ENCODE measurements at regions not wholly inside any gene's neighbourhood (a gene's known extent, or its start where the extent isn't known, plus 50 kb on each side); places are given as distances from the start of the nearest gene placed in this dataset.
"Not testable (repeated sequence)": the region's sequence is repeated elsewhere in the genome, so short reads cannot be mapped to it uniquely, and the experiment has no call there.

DNA sequence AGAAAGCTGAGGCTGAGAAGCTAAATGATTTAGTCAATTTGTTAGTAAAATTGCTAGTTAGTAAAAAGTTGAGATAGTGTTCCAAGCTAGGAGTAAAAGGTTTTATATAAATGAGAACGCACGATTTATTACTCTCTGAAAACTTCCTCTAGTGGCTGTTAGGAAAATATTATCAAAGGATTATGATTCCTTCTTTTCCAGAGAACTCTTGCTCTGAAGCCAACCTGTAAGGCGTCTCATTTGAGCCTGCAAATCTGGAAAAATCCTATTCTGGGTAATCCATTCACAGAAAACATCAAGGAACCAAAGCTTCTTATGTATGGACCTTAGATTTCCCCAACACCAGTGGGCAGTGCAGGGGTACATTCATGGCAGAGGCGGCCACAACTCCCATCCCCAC is 252.7 kb downstream of the SOD2 start:
- DNase-seq: no peak

GRCh38 chr6:159439651-159440050 is 253.4 kb downstream of the SOD2 start:
- no peak for DNase-seq

DNA sequence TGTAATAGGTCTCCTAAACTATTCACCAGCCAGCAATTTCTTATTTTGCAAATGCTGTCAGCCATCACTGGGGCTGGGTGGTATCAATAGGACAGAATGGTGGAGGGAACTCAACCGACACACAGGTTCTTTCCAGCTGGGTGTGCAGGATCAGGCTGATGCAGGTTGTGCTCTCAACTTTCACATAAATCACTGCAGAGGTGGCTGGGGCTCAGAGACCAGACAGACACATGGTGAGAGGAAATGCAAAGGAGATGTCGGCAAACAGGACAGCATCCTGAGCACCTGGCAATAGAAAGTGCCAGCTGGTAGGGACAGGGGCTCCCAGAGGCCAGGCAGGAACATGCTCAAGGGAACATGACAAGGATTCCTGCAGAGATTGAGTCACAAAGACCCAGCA is 254.9 kb downstream of the SOD2 start:
- no peak for DNase-seq

DNA sequence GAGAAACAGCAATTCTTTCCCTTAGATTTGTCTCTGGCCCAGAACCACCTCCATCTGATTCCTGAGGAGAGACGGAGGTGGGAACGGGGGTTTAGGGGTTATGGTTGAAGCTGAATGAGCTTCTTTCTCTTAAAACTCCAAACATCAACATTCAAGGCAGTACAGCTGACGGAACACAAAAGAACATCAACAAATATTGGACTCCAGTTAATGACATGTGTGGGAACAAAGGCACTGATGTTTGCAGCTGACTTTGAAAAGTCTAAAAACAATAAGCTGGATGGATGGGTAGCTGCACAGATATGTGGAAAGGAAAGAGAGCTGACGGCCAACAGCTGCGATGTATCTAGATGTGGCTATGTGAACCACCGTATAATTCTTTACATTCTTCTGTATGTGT is 256.5 kb downstream of the SOD2 start:
- DNase-seq: no peak

- DNase-seq: no peak
Measured at GRCh38 chr6:159435701-159436100, 257.3 kb downstream of the SOD2 start.

DNA sequence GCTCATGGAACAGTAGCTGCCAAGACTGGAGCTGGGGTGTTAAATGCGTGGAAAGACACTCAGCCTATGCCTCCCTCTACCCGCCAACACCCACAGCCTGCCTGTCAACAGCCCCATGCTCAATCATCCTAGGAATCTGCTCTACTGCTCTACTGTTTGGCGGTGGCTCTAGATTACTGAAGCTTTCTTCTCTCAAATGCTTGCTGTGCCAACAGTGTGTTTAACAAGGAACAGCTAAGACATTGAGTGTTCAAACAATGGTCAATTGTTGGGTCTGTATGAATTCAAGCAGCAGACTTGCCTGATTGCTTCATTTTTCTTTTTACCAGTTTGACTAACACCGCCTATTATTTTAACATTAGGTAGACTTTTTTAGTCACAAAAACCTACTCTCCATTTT is 258.6 kb downstream of the SOD2 start:
- DNase-seq: no peak

GRCh38 chr6:159433550-159433949 is 259.5 kb downstream of the SOD2 start:
- DNase-seq: no peak

GRCh38 chr6:159431750-159432149 is 261.3 kb downstream of the SOD2 start:
- no peak for DNase-seq

- DNase-seq: no peak
Measured at GRCh38 chr6:159430323-159430722, 261.1 kb downstream of the FNDC1 start.

DNA sequence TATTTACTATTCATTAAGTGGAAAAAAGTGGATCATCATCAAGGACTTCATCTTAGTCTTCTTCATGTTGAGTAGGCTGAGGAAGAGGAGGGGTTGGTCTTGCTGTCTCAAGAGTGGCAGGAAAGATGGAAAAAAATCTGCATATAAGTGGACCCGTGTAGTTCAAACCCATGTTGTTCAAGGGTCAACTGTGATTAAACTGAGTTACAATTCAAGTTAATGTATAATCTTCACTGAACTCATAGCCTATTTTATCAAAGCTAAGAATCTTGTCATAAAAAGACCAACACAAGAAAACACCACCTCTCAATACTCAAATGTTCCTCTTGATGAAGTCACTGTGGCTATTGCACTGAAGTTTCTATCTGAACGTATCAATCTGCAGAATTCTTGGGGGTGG is 260.2 kb downstream of the FNDC1 start:
- DNase-seq: no peak

DNA sequence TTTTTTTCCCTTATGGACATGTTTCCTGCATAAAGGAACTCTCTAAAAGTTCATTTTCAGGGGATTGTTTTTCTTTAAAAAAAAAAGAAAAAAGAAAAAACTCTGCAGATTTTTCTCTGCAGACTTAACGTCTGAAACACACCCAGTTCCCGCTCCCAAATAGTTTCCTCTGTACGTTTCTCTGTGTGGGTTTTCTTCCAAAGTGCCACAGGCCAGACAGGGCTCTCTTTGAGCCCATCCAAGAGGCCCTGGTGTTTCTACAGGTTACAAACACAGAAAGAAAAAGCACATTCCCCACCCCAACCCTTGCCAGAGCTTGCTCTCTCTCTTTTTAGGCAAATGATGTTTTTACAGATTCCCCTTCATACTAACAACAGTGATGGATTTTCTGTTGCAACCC is 258.6 kb downstream of the FNDC1 start:
- no peak for DNase-seq

GRCh38 chr6:159427335-159427734 is 258.1 kb downstream of the FNDC1 start:
- DNase-seq: no peak

GRCh38 chr6:159425421-159425820 is 256.2 kb downstream of the FNDC1 start:
- no peak for DNase-seq

DNA sequence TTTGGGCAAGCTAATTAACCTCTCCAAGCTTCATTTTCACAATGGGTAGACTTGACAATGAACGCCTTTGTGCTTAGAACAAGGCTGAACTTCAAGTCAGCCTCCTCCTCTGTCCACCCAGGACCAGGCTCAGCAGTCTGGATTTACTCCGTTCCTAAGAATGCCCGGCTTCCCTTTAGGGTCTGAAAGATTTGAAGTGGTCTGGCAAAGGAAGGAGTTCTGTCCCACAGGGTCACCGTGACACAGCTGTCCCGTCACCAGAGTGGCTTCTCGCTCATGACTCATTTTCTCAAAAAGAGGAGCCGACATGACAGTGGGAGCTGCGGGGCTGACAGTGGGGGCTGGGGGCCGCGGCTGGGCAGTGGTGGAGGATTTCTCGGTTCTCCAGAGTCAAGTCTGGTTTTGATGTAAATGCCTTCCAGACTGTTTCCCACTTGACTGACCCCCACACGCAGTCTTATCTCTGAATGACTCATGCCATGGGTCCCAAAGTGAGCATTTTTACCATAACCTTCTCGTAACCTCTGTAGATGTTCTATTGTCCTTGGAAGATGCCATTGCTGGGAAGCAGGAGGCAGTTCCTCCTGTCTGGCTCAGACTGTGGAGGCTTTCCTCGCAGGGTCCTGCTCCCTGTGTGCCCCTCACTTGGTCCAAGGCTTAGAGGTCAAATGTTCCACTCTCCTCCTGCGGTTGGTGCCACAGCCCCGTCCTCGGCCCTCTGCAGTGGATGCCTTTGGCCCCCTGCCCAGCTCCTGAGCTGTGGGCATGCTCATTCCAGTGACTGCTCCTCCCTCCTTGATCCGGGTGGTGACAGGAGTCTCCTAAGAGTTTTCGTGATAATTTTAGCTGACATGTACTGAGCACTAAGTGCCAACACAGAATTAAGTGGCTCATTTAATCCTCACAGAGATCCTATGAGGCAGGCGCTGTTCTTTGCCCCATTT is 253.1 kb downstream of the FNDC1 start:
- DNase-seq: no peak

- no peak for DNase-seq
Measured at GRCh38 chr6:159421586-159421985, 252.4 kb downstream of the FNDC1 start.

- DNase-seq: no peak
Measured at GRCh38 chr6:159418997-159419396, 249.8 kb downstream of the FNDC1 start.

GRCh38 chr6:159416891-159417560 is 247.8 kb downstream of the FNDC1 start:
- DNase-seq: no peak

DNA sequence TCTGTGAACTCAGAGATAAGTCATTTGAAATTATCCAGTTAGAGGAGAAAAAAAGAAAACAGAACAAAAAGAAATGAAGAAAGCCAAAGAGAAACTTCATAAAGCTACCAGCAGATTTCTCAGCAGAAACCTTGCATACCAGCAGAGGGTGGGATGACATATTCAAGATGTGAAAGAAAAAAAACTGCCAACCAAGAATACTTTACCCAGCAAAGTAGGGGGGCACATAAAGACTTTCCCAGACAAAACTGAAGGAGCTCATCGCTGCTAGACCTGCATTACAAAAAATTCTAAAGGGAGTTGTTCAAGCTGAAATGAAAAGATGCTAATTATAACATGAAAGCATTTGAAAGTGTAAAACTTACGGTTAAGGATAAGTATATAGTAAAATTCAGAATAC is 246.3 kb downstream of the FNDC1 start:
- DNase-seq: no peak

DNA sequence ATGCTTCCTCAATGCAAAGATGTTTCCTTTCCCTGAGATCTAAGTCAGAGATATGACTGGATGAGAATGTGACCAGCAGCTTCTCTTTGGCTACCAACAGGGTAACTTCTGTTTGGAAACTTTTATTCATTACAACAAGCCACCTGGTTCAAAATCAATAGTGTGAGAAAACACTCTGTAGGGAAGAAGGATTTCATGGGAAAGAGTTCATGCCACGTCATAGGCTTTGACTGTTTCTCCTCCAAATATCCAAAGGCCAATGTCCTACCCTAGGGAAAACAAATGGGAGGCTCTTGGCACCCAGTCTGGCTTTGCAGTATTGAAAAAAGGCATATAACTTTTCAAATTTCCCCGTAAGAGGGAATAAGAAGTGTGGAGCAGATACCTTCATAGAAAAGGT is 245.5 kb downstream of the FNDC1 start:
- DNase-seq: no peak

- DNase-seq: not testable (repeated sequence)
Measured at GRCh38 chr6:159407211-159407780, 238.1 kb downstream of the FNDC1 start.

DNA sequence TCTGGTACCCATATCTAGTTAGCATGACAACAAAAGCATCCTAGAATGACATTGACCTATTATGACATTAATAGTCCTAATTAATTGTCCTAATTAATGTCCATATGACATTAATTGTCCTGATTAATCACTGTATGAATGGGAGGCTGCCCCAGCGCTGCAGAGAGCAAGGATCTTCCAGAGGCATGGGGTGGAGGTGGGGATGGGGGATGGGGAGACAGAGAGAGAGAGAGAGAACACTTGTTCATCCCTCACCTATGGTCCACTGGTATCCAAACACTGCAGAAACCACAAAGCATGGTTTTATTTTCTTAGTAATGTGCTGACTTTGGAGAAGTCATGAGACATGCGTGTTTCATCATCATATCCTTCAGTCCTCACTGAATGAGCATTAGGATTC is 235.1 kb downstream of the FNDC1 start:
- no peak for DNase-seq

GRCh38 chr6:159400826-159401225 is 231.6 kb downstream of the FNDC1 start:
- DNase-seq: no peak

- DNase-seq: no peak
Measured at GRCh38 chr6:159399751-159400221, 230.6 kb downstream of the FNDC1 start.

GRCh38 chr6:159398633-159399032 is 229.4 kb downstream of the FNDC1 start:
- no peak for DNase-seq
